ENCODE measurements at regions not wholly inside any gene's neighbourhood (a gene's known extent, or its start where the extent isn't known, plus 50 kb on each side); places are given as distances from the start of the nearest gene placed in this dataset.

DNA sequence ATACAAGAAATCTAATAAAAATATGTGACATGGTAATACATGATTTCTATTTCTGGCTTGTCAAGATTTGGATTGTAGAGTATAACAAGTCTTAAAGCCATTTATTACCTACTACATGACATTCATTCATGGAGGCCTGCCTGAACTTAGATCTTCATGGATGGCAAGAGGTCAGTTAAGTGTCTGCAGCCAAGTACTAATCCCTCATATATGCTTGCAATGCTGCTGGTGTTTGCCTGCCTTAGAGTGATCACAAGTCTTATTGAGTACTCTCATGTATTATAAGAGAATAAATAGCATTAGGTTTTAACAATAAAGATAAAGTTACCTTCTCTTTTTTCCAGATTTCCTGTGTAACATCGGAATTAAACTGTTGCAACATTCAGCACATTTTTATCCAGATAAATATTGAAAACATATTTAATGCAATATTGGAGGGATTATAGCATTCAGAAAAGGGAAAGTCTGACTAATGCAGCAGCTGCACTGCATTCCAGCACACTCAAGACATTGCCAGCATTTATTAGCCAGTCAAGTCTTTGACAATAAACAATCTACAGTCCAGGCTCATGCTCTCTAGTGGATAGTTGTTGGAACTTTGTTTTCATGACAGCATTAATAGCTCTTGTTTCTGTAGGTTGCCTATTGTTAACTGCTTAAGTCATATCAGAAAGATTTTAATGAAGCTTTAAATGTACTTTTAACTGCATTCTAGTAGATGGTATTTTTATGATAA lies 737.1 kb downstream of the FAT4 start:
- H3K27me3 ChIP-seq (ENCODE audit: insufficient read depth, low read length): no peaks in the 10 kb centered on the region
- Mint-ChIP-seq H3K4me1 (ENCODE audit: low read depth, unreplicated experiment) (peaks cover 5% of the 10 kb centered on the region), H3K9me3 (ENCODE audit: unreplicated experiment) (no peaks in the 10 kb centered on the region), H3K36me3 (ENCODE audit: low read depth, unreplicated experiment) (no peaks in the 10 kb centered on the region), H3K27ac (ENCODE audit: unreplicated experiment) (no peak overlapping the region), H3K27me3 (ENCODE audit: low read depth, unreplicated experiment) (no peaks in the 10 kb centered on the region), H3K4me3 (ENCODE audit: unreplicated experiment) (no peak overlapping the region)
- no peak overlapping the region for H3K27ac ChIP-seq (ENCODE audit: low read depth, low read length)
- no peak overlapping the region for H3K4me2 ChIP-seq (ENCODE audit: low read length)
- H4K20me1 ChIP-seq (ENCODE audit: insufficient read depth, low read length): no peaks in the 10 kb centered on the region
- H3K9me3 ChIP-seq (ENCODE audit: insufficient read depth, low read depth, low read length): no peaks in the 10 kb centered on the region
- FAIRE-seq: no peak
- no peaks in the 10 kb centered on the region for H3K36me3 ChIP-seq (ENCODE audit: insufficient read depth, low read length)
- no peak overlapping the region for H3K4me3 ChIP-seq (ENCODE audit: insufficient read depth, low read depth, low read length)
- peak; percentile 64 for DNase-seq (ENCODE audit: low read depth)
- TF ChIP-seq EZH2 (IDR thresholded peaks at IDR 0.05; ENCODE audit: insufficient read depth, low read length): no peak
- TF ChIP-seq, protein P1, sequence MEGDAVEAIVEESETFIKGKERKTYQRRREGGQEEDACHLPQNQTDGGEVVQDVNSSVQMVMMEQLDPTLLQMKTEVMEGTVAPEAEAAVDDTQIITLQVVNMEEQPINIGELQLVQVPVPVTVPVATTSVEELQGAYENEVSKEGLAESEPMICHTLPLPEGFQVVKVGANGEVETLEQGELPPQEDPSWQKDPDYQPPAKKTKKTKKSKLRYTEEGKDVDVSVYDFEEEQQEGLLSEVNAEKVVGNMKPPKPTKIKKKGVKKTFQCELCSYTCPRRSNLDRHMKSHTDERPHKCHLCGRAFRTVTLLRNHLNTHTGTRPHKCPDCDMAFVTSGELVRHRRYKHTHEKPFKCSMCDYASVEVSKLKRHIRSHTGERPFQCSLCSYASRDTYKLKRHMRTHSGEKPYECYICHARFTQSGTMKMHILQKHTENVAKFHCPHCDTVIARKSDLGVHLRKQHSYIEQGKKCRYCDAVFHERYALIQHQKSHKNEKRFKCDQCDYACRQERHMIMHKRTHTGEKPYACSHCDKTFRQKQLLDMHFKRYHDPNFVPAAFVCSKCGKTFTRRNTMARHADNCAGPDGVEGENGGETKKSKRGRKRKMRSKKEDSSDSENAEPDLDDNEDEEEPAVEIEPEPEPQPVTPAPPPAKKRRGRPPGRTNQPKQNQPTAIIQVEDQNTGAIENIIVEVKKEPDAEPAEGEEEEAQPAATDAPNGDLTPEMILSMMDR (IDR thresholded peaks at IDR 0.05; ENCODE audit: insufficient read depth, low read depth, low read length): no peak
- H3K79me2 ChIP-seq (ENCODE audit: insufficient read depth, low read length): no peaks in the 10 kb centered on the region
- no peaks in the 10 kb centered on the region for H3K4me1 ChIP-seq (ENCODE audit: insufficient read depth, low read length)
- H2AFZ ChIP-seq (ENCODE audit: low read depth, low read length): no peak overlapping the region
- no peak overlapping the region for H3K9ac ChIP-seq (ENCODE audit: low read length)

DNA sequence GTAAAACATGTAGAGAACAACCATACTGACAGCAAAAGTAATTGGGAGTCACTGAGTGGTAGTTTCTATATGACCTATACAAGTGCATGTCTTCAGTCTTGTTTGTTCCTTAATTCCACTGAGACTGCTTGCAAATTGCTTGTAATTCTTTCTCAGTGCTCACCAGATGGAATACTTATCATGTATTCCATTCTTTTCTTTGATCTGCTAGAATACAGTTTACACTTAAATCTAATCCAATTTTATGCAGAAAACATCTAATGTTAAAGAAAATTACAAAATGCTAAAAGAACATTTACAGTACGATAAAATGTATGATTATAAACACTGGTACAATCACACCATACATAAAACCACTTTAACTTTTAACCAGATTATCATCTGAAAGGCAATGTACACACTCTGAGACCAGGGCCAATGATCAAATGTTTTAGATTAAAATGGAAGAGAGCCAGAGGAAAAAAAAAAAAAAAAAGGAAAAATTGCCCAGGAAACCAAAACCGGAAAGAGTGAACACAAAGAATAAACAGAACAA lies 741.4 kb downstream of the FAT4 start:
- no peak overlapping the region for H3K27ac Mint-ChIP-seq (ENCODE audit: unreplicated experiment)
- Histone ChIP-seq H3K27me3 (ENCODE audit: insufficient read depth, low read length) (no peaks in the 10 kb centered on the region), H3K36me3 (ENCODE audit: insufficient read depth, low read length) (no peaks in the 10 kb centered on the region), H3K4me2 (ENCODE audit: low read length) (no peak overlapping the region), H2AFZ (ENCODE audit: low read depth, low read length) (no peak overlapping the region), H3K4me3 (ENCODE audit: insufficient read depth, low read depth, low read length) (no peak overlapping the region), H3K27ac (ENCODE audit: low read depth, low read length) (no peak overlapping the region), H4K20me1 (ENCODE audit: insufficient read depth, low read length) (no peaks in the 10 kb centered on the region), H3K9me3 (ENCODE audit: insufficient read depth, low read depth, low read length) (no peaks in the 10 kb centered on the region), H3K9ac (ENCODE audit: low read length) (no peak overlapping the region), H3K4me1 (ENCODE audit: insufficient read depth, low read length) (no peaks in the 10 kb centered on the region), H3K79me2 (ENCODE audit: insufficient read depth, low read length) (no peaks in the 10 kb centered on the region)
- no peaks in the 10 kb centered on the region for H3K27me3 Mint-ChIP-seq (ENCODE audit: low read depth, unreplicated experiment)
- DNase-seq (ENCODE audit: low read depth): no peak
- H3K9me3 Mint-ChIP-seq (ENCODE audit: unreplicated experiment): no peaks in the 10 kb centered on the region
- H3K4me1 Mint-ChIP-seq (ENCODE audit: low read depth, unreplicated experiment): peaks cover 5% of the 10 kb centered on the region
- no peak for FAIRE-seq
- H3K4me3 Mint-ChIP-seq (ENCODE audit: unreplicated experiment): no peak overlapping the region
- TF ChIP-seq EZH2 (IDR thresholded peaks at IDR 0.05; ENCODE audit: insufficient read depth, low read length): no peak
- TF ChIP-seq, protein P1 (IDR thresholded peaks at IDR 0.05; ENCODE audit: insufficient read depth, low read depth, low read length): no peak
- no peaks in the 10 kb centered on the region for H3K36me3 Mint-ChIP-seq (ENCODE audit: low read depth, unreplicated experiment)

DNA sequence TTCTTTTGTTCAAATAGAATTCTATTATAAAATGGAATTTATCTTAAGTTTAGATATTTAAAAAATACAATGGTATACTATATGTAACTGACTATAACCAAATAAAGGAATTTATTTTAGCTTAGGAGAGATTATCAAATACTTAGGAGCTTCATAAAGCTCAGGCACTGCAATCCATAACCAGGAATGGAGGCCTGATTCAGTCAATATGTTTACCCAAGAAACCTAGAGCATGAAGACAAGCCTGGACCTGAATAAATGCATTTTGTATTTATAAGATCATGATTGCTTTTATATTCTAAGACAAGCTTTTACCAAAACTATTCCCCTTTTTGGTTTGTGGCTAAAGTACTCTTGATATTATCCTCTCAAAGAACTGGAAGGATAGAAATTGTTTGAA lies 742.6 kb downstream of the FAT4 start:
- H3K9ac ChIP-seq (ENCODE audit: low read length): no peak overlapping the region
- no peaks in the 10 kb centered on the region for H3K36me3 ChIP-seq (ENCODE audit: insufficient read depth, low read length)
- Mint-ChIP-seq H3K9me3 (ENCODE audit: unreplicated experiment) (no peaks in the 10 kb centered on the region), H3K36me3 (ENCODE audit: low read depth, unreplicated experiment) (no peaks in the 10 kb centered on the region), H3K27me3 (ENCODE audit: low read depth, unreplicated experiment) (no peaks in the 10 kb centered on the region), H3K27ac (ENCODE audit: unreplicated experiment) (no peak overlapping the region), H3K4me3 (ENCODE audit: unreplicated experiment) (no peak overlapping the region), H3K4me1 (ENCODE audit: low read depth, unreplicated experiment) (peaks cover 2% of the 10 kb centered on the region)
- no peaks in the 10 kb centered on the region for H4K20me1 ChIP-seq (ENCODE audit: insufficient read depth, low read length)
- no peak overlapping the region for H3K27ac ChIP-seq (ENCODE audit: low read depth, low read length)
- H3K4me1 ChIP-seq (ENCODE audit: insufficient read depth, low read length): no peaks in the 10 kb centered on the region
- FAIRE-seq: no peak
- no peak overlapping the region for H3K4me3 ChIP-seq (ENCODE audit: insufficient read depth, low read depth, low read length)
- no peak overlapping the region for H3K4me2 ChIP-seq (ENCODE audit: low read length)
- no peaks in the 10 kb centered on the region for H3K9me3 ChIP-seq (ENCODE audit: insufficient read depth, low read depth, low read length)
- no peak overlapping the region for H2AFZ ChIP-seq (ENCODE audit: low read depth, low read length)
- no peak for DNase-seq (ENCODE audit: low read depth)
- no peaks in the 10 kb centered on the region for H3K27me3 ChIP-seq (ENCODE audit: insufficient read depth, low read length)
- no peak for TF ChIP-seq EZH2 (IDR thresholded peaks at IDR 0.05; ENCODE audit: insufficient read depth, low read length)
- H3K79me2 ChIP-seq (ENCODE audit: insufficient read depth, low read length): no peaks in the 10 kb centered on the region
